NCI-H2107 treated with DMSO at 0.1 percent for 48 hours (cell line): ENCODE measurements at regions not wholly inside any gene's neighbourhood (a gene's known extent, or its start where the extent isn't known, plus 50 kb on each side); places are given as distances from the start of the nearest gene placed in this dataset.
"Not testable (repeated sequence)": the region's sequence is repeated elsewhere in the genome, so short reads cannot be mapped to it uniquely, and the experiment has no call there.

ENCODE experiments used
- DNase-seq: peaks from one replicate; lab custom pipeline; 2025; ENCODE audit not compliant: unreplicated experiment; lab: John Stamatoyannopoulos, UW

DNA sequence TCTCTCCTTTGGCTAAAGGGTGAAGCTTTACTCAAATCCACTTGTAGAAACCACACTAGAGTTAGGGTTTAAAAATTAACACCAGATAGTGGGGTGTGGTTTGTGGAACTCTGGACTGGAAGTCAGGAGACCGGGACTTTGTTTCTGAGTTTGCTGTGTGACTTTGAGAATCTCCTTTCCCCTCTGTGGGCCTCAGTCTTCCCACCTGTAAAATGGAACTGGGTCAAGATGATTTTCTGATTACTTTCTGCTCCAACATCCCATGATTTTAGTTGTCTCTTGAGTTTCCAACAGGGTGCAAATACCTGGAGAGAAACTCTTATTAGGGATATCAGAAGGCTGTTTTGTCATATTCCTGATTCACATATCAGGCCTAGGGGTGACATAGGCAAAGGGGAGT, 301.0 kb downstream of the MIAT start:
- no peak for DNase-seq

DNA sequence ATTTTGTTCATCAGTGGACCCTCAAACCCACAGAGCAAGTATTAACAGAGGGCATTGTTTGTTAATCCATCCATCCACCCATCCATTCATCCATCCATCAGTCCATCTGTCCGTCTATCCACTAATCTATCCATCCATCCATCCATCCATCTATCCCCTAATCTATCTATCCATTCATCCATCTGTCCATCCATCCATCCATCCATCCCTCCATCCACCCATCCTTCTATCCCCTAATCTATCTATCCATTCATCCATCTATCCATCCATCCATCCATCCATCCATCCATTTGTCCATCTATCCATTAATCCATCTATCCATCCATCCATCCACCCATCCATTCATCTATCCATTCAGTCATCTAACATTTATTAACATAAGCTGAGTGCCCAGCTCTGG, 307.3 kb downstream of the MIAT start:
- DNase-seq = no peak

DNA sequence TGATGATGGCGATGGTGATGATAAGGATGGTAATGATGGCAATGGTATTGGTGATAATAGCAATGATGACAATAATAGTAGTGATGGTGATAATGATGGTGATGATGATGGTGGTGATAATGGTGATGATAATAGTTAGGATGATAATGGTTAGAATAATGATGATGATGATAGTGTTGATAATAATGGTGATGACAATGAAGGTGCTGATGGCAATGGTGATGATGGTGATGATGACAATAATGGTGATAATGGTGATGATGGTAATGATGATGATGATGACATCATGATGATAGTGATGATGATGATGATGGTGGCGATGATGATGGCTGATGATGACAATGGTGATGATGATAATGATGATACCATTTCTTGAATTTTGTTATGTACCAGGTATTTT, 309.9 kb downstream of the MIAT start:
- DNase-seq = no peak

DNA sequence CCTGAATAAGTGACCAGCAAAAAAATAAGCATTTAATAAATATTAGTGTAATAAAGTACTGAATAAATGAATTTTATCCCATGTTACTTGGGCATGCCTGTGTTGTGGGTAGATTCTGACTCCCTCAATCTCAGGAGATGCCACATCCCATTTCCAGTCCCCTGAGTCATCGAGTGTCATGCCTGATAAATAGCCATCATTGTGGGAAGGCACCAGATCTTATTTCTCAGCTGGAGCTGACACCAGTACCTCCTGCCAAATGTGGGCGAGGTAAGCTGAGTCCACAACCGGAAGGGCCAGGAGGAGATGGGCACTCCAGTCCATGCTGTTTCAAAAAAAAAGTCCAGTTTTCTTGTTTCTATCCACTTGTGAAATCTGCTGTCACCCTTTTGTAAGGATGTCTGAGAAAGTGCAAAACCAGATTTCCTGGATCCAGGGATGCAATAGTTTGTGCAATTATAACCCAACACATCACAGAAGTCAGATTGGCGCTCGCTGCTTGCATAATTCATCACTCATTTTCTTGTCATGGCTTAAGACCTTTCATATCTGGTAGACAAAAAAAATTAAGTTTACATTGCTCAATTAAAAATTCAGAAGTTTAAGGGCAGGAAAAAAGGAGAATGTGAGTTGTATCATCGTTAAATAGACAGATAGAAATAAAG, 311.6 kb downstream of the MIAT start:
- DNase-seq = no peak

DNA sequence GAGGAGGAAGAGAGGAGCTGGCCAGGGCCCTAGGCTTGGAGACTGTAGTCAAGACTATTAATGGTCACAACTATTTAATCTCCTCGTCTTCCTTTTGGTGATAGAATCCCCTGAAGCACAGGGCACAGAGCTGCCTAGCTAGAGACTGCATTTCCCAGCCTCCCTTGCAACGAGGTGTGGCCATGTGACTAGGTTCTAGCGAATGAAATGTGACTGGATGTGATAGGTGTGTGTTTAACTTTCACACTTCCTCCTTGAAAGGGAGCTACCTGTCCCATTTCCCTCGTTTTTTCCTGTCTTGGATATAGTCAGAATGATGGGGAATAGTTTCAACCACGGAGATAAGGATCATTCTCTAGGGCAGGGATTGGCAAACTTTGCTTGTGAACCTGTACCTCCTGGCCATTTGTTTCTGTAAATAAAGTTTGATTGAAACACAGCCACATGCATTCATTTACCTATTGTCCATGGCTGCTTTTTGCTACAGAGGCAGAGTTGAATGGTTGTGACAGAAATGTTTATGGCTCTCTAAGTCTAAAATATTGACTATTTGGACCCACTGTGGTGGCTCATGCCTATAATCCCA, 313.5 kb downstream of the MIAT start:
- DNase-seq = no peak

DNA sequence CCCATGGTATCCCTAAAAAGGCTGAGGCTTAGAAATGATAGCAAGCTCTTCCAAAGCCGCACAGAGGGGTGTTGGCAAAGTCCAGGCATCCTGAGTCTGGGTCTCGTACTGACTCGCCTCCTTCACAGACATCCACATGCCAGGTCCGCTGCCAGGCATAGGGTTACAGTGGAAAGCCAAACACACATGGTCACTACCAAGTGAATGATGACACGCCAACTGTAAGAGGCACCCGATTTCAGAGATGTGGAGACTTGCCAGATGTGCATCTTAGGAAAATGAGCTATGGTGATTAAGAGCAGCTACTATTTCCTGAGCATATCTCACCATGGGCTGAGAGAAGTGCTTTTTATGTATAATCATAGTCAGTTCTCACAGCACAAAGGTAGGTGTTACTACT, 314.9 kb downstream of the MIAT start:
- no peak for DNase-seq

DNA sequence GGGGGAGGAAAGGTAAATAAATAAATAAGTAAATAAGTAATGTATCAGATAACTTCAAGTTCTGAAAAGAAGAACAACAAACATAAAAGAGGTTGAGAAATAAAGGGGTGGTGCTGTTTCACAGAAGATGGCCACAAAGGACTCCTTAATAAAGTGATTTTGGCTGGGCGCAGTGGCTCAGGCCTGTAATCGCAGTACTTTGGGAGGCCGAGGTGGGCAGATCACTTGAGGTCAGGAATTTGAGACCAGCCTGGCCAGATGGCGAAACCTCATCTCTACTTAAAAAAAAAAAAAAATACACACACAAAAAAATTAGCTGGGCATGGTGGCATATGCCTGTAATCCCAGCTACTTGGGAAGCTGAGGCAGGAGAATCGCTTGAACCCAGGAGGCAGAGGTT, 315.5 kb downstream of the MIAT start:
- DNase-seq = not testable (repeated sequence)

DNA sequence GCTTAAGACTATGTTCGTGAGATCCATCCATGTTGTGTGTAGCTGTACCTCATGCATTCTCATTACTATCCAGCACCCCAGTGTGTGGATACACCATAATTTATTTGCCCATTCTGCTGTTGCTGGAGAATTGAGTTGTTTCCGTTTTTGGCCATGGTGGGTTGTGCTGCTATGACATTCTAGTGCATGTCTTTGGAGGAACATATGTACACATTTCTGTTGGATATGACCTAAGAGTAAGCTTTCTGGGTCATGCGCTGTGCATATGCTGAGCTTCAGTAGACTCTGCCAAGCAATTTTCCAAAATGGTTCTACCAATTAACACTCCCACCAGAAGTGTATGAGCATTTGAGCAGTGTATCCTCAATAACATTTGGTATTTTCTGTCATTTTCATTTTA, 316.6 kb downstream of the MIAT start:
- no peak for DNase-seq

DNA sequence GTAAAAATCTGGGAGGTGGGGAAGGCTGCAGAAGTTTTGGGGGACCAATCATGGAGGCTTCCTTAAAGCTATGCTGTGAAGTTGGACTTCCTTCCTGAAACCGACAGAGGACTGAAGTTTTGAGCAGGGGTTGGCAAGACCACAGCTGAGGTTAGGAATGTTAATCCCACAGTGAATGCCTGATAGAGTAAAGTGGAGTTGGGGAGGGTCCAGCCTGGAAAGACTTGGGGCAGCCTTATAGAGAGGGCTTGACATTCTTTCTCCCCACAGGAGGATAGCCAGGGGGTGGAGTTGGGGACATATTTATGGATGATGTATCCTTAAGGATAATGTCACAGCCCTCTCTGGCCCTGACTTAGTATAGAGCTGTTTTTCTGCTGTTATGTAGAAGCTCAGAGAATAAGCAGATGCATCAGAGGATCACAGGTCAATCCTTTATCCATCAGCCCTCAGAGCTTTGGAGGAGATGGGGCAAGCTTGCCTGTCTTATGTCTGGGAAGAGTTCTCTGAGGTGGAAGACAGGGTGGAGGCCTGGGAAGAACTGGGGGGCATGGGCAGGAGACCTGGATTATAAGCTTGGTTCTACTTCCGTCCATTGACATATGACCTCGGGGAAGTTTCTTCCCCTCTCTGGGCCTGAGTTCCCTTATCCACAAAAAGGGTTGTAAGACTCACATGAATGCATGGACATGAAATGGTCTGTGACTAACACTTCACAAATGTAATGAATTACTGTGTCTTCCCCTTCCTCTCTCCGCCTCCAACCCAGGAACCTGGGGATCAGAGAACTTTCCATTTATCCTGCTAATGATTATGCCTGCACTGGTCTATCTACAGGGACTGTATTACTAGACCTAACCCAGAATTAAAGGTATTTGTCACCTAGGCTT, 317.8 kb downstream of the MIAT start:
- DNase-seq = no peak

DNA sequence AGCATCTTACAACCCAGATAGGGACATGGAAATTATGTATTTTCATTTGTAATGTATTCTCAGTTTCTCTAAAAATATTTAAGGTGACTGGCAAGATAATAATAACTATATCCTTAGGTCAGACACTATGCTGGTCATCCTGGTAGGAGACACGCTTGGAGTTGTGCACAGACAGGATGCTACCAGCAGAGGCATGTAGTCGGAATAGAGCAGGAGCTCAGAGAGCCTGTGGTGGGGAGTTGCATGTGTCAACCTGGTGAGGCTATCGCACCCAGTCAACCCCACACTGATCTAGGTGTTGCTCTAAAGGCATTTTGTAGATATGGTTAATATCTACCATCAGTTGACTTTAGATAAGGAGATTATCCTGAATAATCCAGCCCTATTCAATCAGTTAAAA, 318.5 kb downstream of the MIAT start:
- no peak for DNase-seq

DNA sequence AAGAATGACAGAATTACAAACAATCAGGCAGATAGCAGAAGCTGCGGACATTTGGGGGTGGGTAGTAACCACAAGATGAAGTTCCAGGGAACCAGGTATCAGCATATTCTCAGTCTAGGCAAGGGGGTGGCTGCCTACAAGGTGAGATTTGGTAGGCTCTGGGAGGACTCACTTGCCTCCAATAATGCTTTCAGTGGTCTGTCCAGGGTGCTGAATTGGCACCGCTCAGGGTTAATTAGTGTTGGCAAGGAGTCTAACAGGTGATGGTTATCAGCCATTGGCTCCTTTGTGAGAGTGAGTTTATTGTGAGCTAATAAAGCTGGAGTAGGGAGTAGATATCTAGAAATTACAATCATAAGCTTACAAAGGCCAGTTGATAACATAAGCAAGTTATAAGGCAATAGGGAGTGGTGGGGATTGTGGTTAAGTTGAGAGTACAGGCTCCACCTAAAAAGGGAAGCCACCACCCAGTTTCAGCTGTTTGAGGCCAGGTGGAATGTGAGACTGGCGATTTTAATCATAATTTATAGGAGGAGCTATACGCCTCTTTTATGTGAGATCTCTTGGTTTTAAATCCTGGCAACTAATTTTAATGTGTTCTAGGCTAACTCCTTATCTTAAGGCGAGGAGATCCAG, 320.5 kb downstream of the MIAT start:
- no peak for DNase-seq

DNA sequence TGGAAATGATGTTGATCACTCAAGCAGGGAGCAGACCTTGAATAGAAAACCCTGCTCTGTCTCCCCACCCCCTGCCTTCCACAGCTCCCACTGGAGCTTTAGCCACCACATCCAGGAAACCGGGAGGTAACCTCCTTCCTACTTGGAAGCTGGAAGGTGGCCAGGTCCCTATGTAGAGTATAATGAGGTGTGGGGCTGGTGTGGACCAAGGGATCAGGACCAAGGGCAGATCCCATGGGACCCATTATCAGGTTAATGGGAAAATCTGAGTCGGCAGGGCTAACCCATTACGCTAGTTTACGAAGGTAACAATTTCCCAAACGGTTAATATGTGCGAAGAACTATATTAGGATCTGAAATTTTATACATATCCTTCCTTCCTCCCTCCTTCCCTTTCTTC, 321.9 kb downstream of the MIAT start:
- DNase-seq = no peak

DNA sequence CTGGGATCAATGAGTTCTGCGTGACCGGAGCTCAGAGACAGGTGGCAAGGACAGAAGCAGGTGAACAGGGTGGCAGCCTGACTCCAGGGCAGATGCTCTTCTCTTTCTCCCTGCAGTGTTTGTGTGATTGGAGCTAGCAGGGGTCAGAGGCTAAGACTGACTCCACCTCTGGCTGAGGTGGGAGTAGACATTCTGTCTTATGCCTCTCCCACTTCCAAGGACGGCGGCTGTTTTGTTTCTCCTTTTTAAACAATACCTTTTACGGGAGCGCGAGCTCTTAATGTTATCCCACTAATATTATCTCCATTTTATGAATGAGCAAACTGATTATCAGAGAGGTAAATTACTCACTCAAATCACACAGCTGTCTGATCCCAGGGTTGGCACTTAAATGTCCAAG, 323.7 kb downstream of the MIAT start:
- no peak for DNase-seq

DNA sequence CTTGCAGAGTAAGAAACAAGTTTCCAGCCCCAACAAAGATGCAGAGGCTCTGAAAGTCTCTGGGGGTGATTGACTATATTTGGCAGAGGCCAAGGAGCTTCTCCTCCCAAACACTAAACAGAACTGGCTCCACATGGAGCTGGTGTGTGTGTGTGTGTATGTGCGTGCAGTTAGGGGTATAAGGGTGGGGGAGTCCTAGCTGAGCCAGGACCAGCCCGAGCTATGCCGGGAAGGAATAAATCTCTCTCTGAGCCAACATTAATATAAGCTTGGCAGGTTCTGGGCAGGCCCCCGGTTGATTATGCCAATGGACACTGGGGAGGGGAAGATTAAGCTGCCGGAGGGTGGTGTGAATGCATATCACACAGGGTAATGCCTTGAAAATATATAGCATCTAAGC, 324.2 kb downstream of the MIAT start:
- DNase-seq = no peak

DNA sequence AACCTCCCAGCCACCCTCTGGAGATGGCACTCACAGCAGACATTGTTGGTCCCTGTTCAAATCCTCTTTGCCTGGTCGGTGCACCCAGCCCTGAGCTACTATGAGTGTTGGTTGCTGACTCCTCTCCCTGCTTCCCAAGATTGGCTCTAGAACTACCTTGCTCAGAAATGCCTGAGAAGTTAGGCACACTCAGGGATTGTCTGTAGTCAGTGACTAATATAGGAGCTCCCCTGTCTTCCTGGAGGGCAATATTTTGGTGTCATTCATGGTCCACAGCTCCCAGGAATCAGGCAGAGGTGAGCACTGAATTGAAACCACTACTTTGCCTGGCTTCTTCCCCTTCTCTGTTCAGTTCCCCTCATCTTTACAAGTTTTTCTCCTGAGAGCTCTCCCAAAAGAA, 325.9 kb downstream of the MIAT start:
- DNase-seq = no peak

DNA sequence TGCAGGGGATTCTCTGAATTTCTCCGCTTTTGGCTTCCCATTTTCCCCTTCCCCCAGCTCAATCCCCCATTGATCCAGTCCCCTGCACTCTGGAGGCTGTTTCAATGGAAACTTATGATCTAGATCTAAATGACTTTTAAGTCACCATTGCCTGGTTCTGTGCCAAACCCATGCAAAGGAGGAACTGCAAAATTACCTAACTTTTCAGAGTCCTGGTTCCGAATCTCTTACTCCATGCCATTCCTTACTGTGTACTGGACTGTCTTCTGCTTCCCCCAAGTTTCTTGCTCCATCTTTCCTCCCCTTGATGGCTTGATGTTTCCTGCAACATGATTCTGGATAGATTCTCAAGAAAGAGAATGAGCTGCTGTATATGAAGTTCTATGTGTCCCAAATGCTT, 327.8 kb downstream of the MIAT start:
- no peak for DNase-seq

DNA sequence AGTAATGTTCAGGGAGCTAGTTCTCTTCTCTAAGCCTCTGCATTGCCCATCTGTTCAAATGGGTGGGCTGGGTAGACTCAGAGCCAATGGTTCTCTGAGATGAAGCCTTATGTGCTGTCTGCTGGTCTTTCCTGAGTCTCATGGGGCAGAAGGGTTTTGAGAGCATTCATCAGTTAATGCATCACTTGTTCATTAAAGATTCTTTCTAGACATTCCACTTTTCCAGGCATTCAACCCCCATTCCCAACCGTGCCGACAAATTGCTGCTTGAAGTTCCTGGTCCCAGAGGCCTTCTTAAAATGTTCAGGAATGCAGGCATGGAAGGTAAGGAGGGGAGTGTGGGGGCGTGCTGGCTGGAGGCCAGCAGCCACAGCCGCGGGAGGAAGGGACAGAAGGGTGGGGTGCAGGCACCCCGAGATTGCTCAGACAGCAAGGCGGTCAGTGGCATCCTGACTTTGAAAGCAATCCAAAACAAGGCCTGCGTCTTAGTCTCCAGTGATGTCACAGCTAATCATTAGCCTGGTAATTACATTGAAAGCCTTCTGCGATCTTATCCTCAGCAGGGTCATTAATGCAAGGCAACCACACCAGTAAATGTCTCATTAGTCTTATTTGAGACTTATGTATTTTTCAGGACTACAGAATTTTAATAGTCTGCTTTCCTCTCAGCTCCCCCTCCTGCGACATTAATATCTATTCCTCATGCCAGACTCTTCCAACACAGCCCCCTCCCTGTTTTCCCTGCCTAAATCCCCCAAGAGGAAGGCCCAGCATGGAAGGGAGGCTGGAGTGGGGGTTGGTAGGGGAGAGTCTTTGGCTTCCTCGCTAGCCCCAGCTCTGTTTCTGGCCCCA, 328.8 kb downstream of the MIAT start:
- no peak for DNase-seq

DNA sequence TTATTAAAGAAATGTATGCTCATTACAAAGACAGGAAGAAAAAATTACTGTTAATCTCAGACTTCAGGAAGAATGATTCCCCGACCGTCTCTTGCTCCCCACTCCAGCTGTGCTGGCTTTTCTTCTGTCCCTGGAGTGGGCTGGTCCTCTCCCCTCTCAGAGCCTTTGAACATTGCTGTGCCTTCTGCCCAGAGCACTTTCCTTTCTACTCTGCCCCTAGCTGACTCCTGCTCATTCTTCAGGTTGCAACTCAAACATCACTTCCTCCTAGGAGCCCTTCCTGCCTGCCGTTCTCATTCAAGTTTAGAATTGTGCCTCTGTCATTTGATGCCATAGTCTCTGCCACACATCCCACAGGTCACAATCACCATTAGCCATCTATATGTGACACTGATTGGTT, 329.5 kb downstream of the MIAT start:
- DNase-seq = no peak

DNA sequence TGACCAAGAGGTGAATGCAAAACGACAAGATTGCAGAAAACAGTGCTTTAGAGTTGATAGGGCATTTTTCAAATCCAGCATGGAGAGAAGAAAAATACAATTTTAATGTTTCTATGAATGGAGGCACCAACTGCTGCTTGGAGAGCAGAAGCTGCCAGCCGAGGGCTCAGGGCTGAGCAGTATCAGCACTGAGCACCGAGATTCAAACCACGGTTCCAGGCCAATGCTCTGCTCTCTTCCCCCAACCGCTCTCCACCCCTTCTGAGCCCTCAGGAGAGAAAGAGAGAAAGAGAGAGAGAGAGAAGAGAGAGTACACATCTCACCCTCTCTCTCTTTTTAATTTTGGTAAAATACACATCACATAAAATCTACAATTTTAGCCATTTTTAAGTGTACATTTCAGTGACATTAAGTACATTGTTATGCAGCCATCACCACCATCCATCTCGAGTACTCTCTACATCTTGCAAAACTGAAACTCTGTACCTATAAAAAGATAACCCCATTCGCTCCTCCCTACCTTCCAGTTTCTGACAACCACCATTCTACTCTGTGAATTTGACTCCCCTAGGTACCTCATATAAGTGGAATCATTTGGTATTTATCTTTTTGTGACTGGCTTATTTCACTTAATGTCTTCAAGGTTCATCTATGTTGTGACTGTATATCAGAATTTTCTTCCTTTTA, 333.3 kb downstream of the MIAT start:
- no peak for DNase-seq

DNA sequence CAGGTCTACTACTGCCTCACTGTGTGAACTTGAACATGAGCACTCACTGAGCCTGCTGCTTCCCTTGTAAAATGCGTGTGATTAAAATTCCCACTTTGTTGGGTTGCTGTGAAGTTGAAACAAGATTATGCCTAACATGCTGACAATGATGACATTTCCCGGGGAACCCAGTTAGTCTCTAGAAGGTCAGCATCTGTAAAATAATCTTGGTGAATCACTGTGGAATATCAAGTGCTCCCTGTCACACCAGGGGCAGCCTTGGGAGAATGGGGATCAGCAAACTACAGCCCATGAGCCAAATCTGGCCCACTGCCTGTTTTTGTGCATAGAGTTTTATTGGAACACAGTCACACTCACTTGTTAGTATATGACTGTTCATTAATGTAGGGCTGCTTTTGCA, 335.2 kb downstream of the MIAT start:
- DNase-seq = no peak
